CD4-positive, alpha-beta T cell treated with Interleukin-1 beta for 1 hour (primary cell): ENCODE measurements at regions not wholly inside any gene's neighbourhood (a gene's known extent, or its start where the extent isn't known, plus 50 kb on each side); places are given as distances from the start of the nearest gene placed in this dataset.

Experiments
- DNase-seq, 2 donors: peaks; one replicate each; pipeline ENCODE4 v3.0.0-alpha.2; 2020 to 2022

DNA sequence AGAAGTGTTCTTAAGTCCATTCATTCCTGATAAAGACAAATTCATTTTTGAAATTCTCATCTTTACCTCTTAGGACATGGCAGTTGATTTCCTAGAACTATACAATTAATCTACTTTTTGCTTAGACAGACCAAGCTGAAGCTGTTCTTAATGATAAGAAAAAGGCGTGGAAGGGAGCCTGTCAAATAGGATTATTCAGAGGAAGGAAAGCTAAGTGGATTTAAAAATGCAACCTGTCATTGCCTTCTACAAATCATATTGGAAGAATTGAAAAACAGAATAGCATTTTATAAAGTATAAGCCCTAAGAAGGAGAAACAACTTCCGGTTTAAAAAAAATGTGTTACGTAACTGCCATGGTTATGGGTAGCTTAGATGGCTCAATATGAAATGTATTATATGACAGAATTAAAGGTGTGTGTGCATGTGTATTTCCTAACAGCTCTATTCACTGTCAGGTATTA, 81.2 kb upstream of the RAP2B start:
- DNase-seq, result no peak

DNA sequence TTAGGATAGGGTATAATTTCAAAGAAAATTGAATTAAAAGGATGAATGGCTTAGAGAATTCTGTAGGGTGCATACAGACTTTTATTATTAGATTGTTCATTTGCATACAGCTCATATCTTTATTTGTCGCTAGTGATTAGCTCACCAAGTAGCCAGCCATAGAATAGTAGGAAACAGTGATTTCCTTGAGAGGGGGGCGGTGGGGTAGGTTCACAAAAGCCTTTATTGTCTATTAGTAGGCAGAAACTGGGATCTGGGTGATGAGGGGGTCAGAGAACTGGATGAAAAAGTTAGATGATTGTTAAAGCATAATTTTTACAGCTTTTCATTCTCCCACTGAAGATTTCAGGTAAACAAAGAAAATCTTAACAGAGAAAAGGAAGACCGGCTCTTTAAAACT, 77.6 kb upstream of the RAP2B start:
- no peak for DNase-seq

DNA sequence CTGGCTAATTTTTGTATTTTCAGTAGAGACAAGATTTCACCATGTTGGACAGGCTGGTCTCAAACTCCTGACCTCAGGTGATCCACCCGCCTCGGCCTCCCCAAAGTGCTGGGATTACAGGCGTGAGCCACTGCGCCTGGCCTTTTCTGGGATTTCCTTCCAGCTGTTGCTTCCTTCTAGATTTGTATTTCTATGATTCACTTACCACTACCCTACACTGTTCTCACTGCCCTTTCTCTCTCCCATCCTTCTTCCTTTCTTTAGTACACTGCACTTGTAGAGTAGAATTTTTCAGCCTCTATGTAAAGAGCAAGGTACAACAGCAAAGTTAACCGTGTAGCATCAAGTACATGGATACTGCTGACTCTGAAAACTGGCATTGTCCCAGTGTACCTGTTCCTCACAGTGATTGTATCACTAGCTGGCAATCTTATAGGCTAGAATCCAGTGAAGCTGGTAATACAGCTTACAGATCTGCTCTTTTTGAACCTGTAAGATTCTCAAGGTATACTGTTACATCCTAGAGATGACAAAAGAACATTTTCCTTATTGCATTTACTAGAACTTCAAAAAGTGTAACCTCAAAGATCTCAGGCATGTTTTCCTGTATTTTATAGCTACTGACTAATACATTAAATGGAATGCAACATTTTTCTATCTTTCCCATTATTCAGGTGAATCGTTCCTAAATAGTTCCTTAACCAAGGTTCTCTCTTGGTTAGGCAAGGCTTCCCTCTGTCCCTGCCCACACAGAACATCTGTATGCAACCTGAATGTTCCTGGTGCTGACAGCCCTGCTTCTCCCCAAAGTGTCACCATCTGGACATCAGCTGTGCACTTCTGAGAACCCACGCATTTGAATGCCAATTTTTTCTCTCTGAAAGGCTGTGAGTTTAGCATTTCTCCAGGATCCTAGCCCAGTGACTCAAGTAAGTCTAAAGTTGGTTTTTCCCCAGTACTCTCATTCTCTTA, 74.1 kb upstream of the RAP2B start:
- no peak for DNase-seq

DNA sequence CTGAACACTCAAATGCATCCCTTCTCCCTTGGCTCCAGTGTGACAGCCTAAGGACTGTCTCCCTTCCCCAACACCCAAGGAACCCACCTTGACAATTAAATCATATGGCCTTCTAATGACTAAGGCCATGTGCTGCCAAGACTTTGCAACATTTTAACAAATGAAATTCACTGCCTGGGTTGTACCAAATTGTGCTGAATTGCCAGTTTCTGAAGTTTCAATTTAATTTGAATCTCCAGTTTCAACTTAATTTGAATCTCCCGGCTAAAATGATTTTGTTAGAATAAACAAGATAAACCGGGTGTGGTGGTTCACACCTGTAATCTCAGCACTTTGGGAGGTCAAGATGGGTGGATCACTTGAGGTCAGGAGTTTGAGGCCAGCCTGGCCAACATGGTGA, 72.4 kb upstream of the RAP2B start:
- DNase-seq, result no peak

DNA sequence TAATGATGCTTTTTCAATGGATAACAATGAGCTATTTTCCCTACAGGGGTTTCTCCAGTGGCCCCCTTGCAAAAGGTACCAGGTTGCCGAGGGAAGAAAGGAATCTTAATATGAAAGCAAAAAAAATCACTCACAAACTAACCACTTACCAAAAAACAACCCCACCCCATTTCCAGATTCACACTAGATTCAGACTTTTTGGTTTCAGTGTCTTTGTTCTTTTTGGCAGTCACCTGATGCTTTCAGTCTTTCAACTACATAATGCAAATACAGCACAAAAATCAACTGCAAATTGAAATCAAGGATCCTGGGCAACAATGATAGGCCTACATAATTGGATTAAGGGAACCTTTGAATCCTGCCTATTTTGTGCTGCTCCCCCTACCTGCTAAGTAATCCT, 71.1 kb upstream of the RAP2B start:
- DNase-seq, result peak in 1 of 2 donors; percentile 10

DNA sequence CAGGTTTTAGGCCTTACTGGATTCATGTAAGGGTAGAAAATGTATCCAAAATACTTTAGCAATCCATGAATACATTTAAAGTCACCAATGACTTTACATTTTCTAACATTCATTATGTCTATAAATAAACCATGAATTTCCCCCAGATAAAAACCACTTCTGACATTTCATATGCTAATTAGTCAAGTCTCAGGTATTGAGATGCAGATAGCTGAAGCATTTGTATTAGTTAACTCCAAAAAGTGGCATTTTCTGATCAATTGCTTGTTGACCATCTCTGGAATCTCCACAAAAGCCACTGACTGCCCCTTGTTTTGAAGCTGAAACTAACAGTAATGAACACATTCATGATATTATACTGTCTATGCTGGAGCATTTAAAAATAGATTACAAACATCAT, 68.4 kb upstream of the RAP2B start:
- DNase-seq, result no peak

DNA sequence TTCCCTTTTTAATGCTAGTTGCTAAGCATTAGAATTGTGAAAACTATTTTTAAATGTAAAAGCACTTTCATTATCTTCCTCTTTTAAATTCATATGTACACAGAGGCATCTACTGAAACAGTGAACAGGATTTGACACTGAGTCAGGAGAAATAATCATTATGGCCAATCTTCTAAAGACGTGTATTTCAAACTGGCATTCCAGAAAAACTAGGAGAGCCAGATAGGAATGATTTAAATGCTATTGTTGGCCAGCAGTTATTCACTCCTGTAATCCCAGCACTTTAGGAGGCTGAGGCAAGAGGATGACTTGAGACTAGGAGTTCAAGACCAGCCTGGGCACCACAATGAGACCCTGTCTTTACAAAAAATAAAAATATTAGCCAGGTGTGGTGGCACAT, 67.6 kb upstream of the RAP2B start:
- DNase-seq, result no peak

DNA sequence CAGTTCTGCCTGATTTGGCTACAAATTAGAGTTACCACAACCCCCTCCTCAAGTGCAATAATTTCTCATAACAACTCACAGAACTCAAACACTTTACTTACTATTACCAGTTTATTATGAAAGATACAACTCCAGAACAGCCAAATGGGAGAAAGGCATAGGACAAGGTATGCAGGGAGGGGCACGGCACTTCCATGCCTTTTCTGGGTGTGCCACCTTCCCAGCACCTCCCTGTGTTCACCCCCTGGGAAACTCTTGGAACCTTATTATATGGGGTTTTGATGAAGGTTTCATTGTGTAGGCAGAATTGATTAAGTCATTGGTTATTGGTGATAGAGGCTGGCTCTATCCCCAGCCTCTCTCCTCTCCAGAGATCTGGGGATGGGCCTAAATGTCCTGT, 66.6 kb upstream of the RAP2B start:
- no peak for DNase-seq

DNA sequence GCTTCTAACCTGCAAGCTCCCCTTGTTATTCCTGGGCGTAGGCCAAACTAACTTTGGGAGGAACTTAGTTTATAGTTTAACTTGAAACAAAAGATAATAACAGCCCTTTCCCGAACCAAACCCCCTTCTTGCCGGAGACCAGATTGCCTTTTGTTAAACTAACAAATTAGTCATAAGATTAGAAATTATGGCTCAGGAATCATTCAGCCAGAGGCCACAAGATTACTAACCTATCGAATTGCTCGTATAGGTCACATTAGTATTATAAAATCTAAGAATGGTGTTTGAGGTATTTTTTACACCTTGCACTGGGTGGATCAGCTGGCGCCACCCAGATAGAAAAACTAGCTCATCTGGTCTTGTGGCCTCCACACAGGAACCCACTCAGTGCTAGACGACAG, 65.3 kb upstream of the RAP2B start:
- no peak for DNase-seq

DNA sequence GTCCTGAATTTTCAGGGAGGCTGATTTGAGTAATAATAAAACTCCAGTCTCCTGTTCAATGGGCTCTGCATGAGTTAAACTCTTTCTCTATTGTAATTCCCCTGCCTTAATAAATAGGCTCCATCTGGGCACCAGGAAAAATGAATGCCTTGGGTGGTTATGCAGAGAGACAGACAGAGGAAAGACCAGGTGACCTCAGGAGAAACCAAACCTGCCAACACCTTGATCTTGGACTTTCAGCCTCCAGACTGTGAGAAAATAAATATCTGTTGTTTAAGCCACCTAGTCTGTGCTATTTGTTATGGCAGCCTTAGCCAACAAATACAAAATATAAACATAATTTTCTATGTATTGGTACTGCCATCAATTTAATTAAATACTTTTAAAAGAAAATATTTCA, 64.8 kb upstream of the RAP2B start:
- no peak for DNase-seq

DNA sequence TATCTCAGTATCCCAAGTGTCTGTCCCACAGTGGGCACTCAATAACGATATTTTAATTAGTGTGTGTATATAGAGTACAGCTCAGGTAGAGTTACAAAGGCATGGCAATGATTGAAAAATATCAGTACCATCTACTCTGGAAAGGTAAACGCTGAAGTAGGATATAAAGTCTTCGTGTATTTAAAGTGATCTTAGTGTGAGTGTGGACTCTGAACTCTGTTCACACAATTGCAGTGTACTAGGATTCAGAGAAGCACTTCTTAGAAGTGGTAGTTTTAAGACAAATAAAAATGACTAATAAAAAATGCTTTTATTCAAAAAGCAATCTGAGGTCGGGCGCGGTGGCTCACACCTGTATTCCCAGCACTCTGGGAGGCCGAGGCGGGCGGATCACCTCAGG, 62.9 kb upstream of the RAP2B start:
- no peak for DNase-seq

DNA sequence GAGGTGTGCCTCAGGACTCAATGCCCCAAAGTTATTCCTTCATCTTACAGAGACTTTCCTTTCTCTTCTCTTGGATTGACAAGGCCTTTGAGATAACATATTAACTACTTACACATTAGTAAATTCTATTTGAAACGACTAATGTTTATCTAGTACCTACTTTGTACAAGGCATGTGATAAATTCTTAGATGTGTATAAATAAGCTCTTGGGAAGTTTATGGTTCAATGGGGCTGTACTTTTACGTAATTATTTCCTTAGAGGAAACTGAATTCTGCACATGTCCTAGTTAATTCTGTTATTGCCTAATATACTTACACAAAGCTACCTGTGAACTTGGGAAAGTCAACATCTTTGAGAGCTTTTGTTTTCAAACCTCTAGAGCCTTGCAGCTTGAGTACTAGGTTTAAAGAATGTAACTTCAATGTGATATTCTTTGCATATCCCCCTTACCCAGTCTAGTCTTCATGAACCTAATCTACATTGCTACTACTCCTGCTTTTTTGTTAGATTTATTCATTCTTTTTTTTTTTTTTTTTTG, 58.5 kb upstream of the RAP2B start:
- no peak for DNase-seq

DNA sequence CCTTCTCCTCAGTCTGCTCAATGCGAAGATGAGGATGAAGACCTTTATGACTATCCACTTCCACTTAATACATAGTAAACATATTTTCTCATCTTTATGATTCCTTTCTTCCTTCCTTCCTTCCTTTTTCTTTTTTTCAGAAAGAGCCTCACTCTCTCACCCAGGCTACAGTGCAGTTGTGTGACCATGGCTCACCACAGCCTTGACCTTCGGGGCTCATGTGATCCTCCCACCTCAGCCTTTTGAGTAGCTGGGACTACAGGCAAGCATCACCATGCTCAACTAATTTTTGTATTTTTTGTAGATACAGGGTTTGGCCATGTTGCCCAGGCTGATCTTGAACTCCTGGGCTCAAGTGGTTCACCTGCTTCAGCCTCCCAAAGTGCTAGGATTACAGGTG, 52.0 kb upstream of the RAP2B start:
- no peak for DNase-seq

DNA sequence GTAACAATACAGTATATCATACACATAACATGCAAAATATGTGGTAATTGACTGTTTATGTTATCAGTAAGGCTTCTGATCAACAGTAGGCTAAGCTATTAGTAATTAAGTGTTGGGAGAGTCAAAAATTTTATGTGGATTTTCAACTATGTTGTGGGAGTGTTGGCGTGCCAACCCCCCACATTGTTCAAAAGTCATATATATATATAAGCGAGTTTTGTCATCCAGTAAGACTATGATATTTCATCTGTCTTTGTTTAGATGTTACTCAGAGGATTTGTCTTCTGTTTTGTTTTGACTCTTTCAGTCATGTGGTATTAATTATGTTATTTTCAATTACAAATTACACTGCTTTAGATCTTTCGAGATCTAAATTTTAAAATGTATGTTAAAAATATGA, 51.0 kb upstream of the RAP2B start:
- DNase-seq, result no peak
